Nephron progenitor cell (in vitro differentiated cells): ENCODE measurements at regions not wholly inside any gene's neighbourhood (a gene's known extent, or its start where the extent isn't known, plus 50 kb on each side); places are given as distances from the start of the nearest gene placed in this dataset.

Source experiments
- DNase-seq: peaks from one replicate; pipeline ENCODE4 v3.0.0; 2021
- H3K27ac Mint-ChIP-seq: 2 replicates; pipeline ENCODE4 v1.8.0; 2021; ENCODE audit warnings: mild to moderate bottlenecking, moderate library complexity, mixed read lengths
- H3K27me3 Mint-ChIP-seq: 2 replicates; pipeline ENCODE4 v1.8.0; 2021; ENCODE audit warnings: mild to moderate bottlenecking, low read depth, mixed read lengths; ENCODE audit not compliant: poor library complexity
- H3K36me3 Mint-ChIP-seq: 2 replicates; pipeline ENCODE4 v1.8.0; 2021; ENCODE audit warnings: low read depth, mixed read lengths
- H3K4me1 Mint-ChIP-seq: 2 replicates; pipeline ENCODE4 v1.8.0; 2021; ENCODE audit warnings: mixed read lengths
- H3K4me3 Mint-ChIP-seq: 2 replicates; pipeline ENCODE4 v1.8.0; 2021; ENCODE audit warnings: mild to moderate bottlenecking, moderate library complexity, mixed read lengths
- H3K9me3 Mint-ChIP-seq: 2 replicates; pipeline ENCODE4 v1.8.0; 2021; ENCODE audit warnings: mild to moderate bottlenecking, moderate library complexity, mixed read lengths
- TF ChIP-seq, protein P1 (sequence below): fragments of 200-600 bp; sonication (generic); IDR thresholded peaks from 2 replicates; pipeline ENCODE4 v1.5.0; 2021; ENCODE audit warnings: antibody characterized with exemption

DNA sequence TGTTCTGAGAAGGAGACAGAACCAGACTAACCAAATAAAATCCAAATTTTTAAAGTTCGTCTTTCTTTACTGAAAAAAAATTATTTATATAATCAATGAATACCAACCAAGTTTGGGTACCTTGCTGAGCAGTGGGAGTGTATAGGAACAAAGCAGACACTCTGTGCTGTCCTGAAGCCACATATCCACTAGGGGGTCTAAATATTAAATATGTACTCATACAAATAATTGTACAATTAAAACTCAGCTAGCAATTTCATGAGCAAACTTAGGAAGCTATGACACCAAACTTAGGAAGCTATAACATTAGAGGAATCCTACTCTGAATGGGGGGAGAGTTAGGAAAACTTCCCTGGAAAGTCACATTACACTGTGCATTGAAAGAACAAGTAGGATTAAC is 582.0 kb upstream of the EPHA5 start:
- Mint-ChIP-seq H3K27ac (no peak overlapping the region), H3K36me3 (no peaks in the 10 kb centered on the region), H3K4me3 (no peak overlapping the region), H3K4me1 (no peaks in the 10 kb centered on the region), H3K27me3 (no peaks in the 10 kb centered on the region), H3K9me3 (peaks cover 22% of the 10 kb centered on the region)
- TF ChIP-seq, protein P1, sequence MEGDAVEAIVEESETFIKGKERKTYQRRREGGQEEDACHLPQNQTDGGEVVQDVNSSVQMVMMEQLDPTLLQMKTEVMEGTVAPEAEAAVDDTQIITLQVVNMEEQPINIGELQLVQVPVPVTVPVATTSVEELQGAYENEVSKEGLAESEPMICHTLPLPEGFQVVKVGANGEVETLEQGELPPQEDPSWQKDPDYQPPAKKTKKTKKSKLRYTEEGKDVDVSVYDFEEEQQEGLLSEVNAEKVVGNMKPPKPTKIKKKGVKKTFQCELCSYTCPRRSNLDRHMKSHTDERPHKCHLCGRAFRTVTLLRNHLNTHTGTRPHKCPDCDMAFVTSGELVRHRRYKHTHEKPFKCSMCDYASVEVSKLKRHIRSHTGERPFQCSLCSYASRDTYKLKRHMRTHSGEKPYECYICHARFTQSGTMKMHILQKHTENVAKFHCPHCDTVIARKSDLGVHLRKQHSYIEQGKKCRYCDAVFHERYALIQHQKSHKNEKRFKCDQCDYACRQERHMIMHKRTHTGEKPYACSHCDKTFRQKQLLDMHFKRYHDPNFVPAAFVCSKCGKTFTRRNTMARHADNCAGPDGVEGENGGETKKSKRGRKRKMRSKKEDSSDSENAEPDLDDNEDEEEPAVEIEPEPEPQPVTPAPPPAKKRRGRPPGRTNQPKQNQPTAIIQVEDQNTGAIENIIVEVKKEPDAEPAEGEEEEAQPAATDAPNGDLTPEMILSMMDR, result no peak
- no peak for DNase-seq

DNA sequence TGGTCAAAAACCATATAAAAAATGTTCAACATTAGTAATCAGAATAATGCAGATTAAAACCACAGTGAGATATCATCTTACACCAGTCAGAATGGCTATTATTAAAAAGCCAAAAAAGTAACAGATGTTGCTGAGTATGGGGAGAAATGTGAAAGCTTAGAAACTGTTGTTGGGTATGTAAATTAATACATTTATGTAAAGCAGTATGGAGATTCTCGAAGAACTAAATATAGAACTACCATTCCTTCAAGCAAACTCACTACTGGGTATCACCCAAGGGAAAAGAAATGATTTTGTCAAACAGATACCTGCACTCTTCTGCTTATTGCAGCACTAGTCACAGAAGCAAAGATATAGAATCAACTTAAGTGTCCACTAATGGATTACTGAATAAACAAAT is 576.4 kb upstream of the EPHA5 start:
- no peaks in the 10 kb centered on the region for H3K27me3 Mint-ChIP-seq
- TF ChIP-seq, protein P1, result no peak
- peaks cover 23% of the 10 kb centered on the region for H3K9me3 Mint-ChIP-seq
- no peaks in the 10 kb centered on the region for H3K36me3 Mint-ChIP-seq
- H3K4me3 Mint-ChIP-seq, result no peak overlapping the region
- no peaks in the 10 kb centered on the region for H3K4me1 Mint-ChIP-seq
- DNase-seq, result no peak
- H3K27ac Mint-ChIP-seq, result no peak overlapping the region

DNA sequence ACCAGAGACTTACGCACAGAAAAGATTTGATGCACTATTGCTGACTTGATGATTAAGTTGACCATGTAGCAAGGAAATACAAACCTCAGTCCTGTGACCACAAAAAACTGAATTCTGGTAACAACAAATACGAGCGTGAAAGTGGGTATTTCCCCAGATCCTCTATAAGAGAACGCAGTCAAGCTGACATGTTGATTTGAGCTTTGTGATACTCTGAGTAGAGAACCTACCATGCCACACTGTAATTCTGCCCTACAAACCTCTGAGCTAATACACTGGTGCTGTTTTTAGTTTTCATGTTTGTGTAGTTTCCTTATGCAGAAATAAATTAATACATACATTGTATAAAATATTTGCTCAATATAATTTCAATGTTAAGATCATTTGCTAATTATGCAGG is 565.6 kb upstream of the EPHA5 start:
- Mint-ChIP-seq H3K4me1 (no peaks in the 10 kb centered on the region), H3K4me3 (no peak overlapping the region), H3K27ac (no peak overlapping the region), H3K36me3 (no peaks in the 10 kb centered on the region), H3K9me3 (no peaks in the 10 kb centered on the region), H3K27me3 (peaks cover 4% of the 10 kb centered on the region)
- TF ChIP-seq, protein P1, result no peak
- no peak for DNase-seq

DNA sequence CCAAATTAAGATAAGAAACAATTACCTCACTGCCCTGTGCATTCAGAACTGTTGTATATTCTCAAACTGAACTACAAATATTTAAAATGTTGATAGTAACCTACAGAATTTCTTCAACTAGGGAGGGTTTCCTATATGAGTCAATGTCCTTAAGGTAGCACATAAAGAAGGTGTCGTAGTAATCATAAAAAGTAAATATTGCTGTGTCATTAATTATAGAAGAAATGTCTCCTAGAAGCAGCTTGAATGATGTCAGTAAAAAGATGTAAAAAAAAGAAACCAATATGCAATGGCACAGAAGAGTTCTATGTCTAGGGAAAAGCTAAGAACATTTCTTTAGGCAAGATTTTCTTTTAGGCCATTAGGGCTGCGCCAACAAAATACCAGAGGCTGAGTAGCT is 559.6 kb upstream of the EPHA5 start:
- no peaks in the 10 kb centered on the region for H3K9me3 Mint-ChIP-seq
- TF ChIP-seq, protein P1, result no peak
- no peak overlapping the region for H3K27ac Mint-ChIP-seq
- no peaks in the 10 kb centered on the region for H3K4me1 Mint-ChIP-seq
- no peak overlapping the region for H3K4me3 Mint-ChIP-seq
- DNase-seq, result no peak
- H3K27me3 Mint-ChIP-seq, result no peaks in the 10 kb centered on the region
- no peaks in the 10 kb centered on the region for H3K36me3 Mint-ChIP-seq

DNA sequence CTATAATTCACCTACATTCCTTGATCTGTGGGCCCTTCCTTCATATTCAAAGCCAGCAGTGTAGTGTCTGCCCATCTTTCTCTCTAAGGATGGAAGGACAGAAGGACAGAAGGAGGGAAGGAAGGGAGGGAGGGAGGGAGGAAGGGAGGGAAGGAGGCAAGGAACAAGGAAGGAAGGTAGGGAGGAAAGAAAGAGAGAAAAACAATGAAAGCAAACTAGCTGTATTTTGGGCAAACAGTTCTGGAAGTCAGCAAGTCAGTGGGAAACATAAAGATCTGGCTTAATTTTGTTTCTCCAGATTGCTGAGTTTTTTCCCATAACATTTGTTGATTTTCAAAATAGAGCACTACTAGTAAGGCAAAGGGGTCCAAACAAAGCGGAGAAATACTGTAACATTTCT is 555.2 kb upstream of the EPHA5 start:
- H3K4me1 Mint-ChIP-seq, result no peaks in the 10 kb centered on the region
- H3K36me3 Mint-ChIP-seq, result no peaks in the 10 kb centered on the region
- no peaks in the 10 kb centered on the region for H3K27me3 Mint-ChIP-seq
- no peaks in the 10 kb centered on the region for H3K9me3 Mint-ChIP-seq
- H3K4me3 Mint-ChIP-seq, result no peak overlapping the region
- DNase-seq, result no peak
- TF ChIP-seq, protein P1, result no peak
- no peak overlapping the region for H3K27ac Mint-ChIP-seq

DNA sequence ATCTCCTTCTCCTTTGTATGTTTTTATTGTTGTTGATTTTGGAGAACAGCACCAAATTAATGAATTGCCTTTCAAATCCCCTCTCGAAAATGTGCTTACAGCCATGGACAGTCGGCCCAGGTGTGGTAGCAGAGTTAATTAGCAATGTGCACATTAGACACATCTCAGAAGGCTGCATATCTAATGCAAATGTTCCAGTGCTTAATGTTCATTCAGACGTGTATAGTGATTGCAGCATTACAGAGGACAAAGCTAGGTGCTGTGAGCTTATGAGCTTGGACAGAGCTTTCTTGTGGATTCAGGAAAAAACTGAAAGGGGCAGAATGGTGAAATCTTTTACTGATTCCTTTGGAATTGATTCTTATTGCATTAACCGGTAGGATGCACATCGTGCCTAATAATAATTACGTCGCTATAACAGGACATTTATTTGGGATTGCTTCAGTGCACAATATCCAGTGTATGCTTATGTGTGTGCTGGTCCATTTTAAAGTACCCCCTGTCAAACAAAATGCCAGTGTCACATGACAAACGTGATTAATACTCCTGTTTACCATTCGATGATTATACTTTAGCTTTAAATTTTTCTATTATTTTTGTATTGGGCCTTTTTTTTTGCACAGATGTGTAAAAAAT is 552.9 kb upstream of the EPHA5 start:
- Mint-ChIP-seq H3K36me3 (no peaks in the 10 kb centered on the region), H3K9me3 (no peaks in the 10 kb centered on the region), H3K27ac (no peak overlapping the region), H3K4me3 (no peak overlapping the region), H3K4me1 (no peaks in the 10 kb centered on the region), H3K27me3 (peaks cover 2% of the 10 kb centered on the region)
- DNase-seq, result no peak
- TF ChIP-seq, protein P1, result no peak
